HEK293T (cell line): ENCODE measurements at regions not wholly inside any gene's neighbourhood (a gene's known extent, or its start where the extent isn't known, plus 50 kb on each side); places are given as distances from the start of the nearest gene placed in this dataset.
"Not testable (repeated sequence)": the region's sequence is repeated elsewhere in the genome, so short reads cannot be mapped to it uniquely, and the experiment has no call there.

Experiments
- CTCF ChIA-PET: fragments of 350-600 bp; formaldehyde crosslinking; extraction: SDS; loops from one replicate; lab custom pipeline; 2021; ENCODE audit warnings: antibody characterized with exemption, inconsistent platforms; lab: Yijun Ruan, JAX
- POLR2A ChIA-PET: fragments of 350-600 bp; formaldehyde crosslinking; extraction: SDS; loops from one replicate; lab custom pipeline; 2020; ENCODE audit warnings: antibody characterized with exemption, inconsistent platforms; lab: Yijun Ruan, JAX
- DNase-seq: peaks from one replicate; pipeline ENCODE4 v3.0.0; 2012; ENCODE audit warnings: mixed read lengths; ENCODE audit errors: extremely low spot score
- ARNT ChIP-seq: fragments of 450-650 bp; IDR thresholded peaks from 2 replicates; pipeline ENCODE4 v1.6.1; 2017; ENCODE audit warnings: mild to moderate bottlenecking
- BHLHE40 ChIP-seq: fragments of 450-650 bp; IDR thresholded peaks from 2 replicates; pipeline ENCODE4 v1.6.1; 2016; ENCODE audit warnings: mild to moderate bottlenecking, moderate library complexity, borderline replicate concordance
- CTBP1 ChIP-seq: fragments of 450-650 bp; IDR thresholded peaks from 2 replicates; pipeline ENCODE4 v1.6.1; 2016; ENCODE audit warnings: borderline replicate concordance
- ELF4 ChIP-seq: fragments of 450-650 bp; IDR thresholded peaks from 2 replicates; pipeline ENCODE4 v1.6.1; 2017; ENCODE audit warnings: antibody characterized with exemption
- FOXA1 ChIP-seq: fragments of 450-650 bp; IDR thresholded peaks from 2 replicates; pipeline ENCODE4 v1.6.1; 2016; ENCODE audit warnings: mild to moderate bottlenecking
- FOXK2 ChIP-seq: fragments of 450-650 bp; IDR thresholded peaks from 2 replicates; pipeline ENCODE4 v1.6.1; 2016; ENCODE audit warnings: mild to moderate bottlenecking
- FOXM1 ChIP-seq: fragments of 450-650 bp; IDR thresholded peaks from 2 replicates; pipeline ENCODE4 v1.6.1; 2017; ENCODE audit warnings: mild to moderate bottlenecking, borderline replicate concordance
- HDGF ChIP-seq: fragments of 450-650 bp; IDR thresholded peaks from 2 replicates; pipeline ENCODE4 v1.6.1; 2017; ENCODE audit warnings: antibody characterized with exemption, borderline replicate concordance
- L3MBTL2 ChIP-seq: fragments of 450-650 bp; conservative IDR thresholded peaks from 2 replicates; pipeline ENCODE4 v1.6.1; 2016; ENCODE audit warnings: mild to moderate bottlenecking
- LEF1 ChIP-seq: fragments of 450-650 bp; IDR thresholded peaks from 2 replicates; pipeline ENCODE4 v1.6.1; 2017; ENCODE audit warnings: mild to moderate bottlenecking, borderline replicate concordance
- NFRKB ChIP-seq: fragments of 450-650 bp; IDR thresholded peaks from 2 replicates; pipeline ENCODE4 v1.6.1; 2016; ENCODE audit warnings: mild to moderate bottlenecking, moderate library complexity
- SP1 ChIP-seq: fragments of 450-650 bp; IDR thresholded peaks from 2 replicates; pipeline ENCODE4 v1.6.1; 2017
- SUZ12 ChIP-seq: fragments of 450-650 bp; IDR thresholded peaks from 2 replicates; pipeline ENCODE4 v1.6.1; 2016; ENCODE audit warnings: mild to moderate bottlenecking
- TARDBP ChIP-seq: fragments of 450-650 bp; IDR thresholded peaks from 2 replicates; pipeline ENCODE4 v1.6.1; 2016
- ZNF384 ChIP-seq: fragments of 450-650 bp; IDR thresholded peaks from 2 replicates; pipeline ENCODE4 v1.6.1; 2016
- TF ChIP-seq, protein P1 (sequence below): fragments of 450-650 bp; IDR thresholded peaks from 2 replicates; pipeline ENCODE4 v1.6.1; 2016

DNA sequence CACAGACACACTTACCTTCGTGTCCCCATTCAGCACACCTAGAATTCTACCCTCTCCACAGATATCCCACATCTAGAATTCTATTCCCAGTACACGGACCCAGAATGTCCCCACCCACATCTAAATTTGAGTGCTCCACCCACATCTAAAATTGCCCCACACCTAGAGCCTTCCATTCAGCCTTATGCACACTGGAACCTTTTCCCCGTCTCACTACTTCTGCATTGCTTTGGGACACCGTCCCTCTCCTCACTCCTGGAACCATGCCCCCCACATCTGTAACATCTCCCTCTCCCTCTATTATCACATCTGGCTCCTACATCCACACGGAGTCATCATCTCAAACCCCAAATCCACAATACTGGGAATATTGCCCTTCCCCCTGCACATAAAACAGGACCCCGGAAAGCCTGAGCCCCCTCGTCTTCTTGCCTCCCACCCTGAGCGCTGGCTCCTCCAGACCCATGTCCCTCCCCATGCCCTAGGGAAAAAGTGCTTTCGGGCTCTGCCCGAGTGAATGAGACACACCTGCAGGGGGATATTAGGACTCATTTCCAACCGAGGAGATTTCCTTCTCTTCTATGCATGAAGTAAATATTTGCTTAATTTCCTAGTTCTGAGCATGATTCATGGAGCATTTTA lies 125.8 kb upstream of the UNC5B start:
- ChIA-PET CTCF (no interaction called here), POLR2A (no interaction called here)
- no peak for TF ChIP-seq SUZ12
- no peak for TF ChIP-seq TARDBP
- no peak for TF ChIP-seq HDGF
- TF ChIP-seq, protein P1, sequence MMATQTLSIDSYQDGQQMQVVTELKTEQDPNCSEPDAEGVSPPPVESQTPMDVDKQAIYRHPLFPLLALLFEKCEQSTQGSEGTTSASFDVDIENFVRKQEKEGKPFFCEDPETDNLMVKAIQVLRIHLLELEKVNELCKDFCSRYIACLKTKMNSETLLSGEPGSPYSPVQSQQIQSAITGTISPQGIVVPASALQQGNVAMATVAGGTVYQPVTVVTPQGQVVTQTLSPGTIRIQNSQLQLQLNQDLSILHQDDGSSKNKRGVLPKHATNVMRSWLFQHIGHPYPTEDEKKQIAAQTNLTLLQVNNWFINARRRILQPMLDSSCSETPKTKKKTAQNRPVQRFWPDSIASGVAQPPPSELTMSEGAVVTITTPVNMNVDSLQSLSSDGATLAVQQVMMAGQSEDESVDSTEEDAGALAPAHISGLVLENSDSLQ = no peak
- TF ChIP-seq ZNF384 = no peak
- no peak for TF ChIP-seq FOXM1
- TF ChIP-seq L3MBTL2 = no peak
- TF ChIP-seq BHLHE40 = no peak
- TF ChIP-seq FOXA1 = no peak
- TF ChIP-seq LEF1 = no peak
- TF ChIP-seq ARNT = no peak
- no peak for TF ChIP-seq ELF4
- no peak for TF ChIP-seq NFRKB
- no peak for TF ChIP-seq SP1
- TF ChIP-seq FOXK2 = no peak
- TF ChIP-seq CTBP1 = no peak
- DNase-seq = no peak

DNA sequence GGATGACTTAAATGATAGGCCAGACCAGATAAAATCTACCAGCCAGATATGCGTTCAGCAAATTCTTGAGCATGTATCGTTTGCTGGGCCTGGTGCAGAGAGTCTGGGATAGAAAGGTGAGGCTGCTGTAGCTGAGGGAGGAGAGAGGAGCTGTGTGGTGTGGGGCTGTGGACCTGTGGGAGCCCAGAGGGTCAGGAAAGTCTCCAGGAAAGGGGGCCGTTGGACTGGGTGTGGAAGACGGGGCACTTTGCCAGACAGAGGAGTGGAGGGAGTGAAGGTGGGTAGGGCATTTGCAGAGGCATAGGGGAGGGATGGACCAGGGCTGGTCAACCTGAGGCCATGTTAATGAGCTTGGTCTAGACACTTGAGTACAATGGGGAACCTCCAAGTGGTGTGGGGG lies 124.7 kb upstream of the UNC5B start:
- ChIA-PET CTCF (no interaction called here), POLR2A (no interaction called here)
- DNase-seq = peak; percentile 2
- TF ChIP-seq ZNF384 (no peak), BHLHE40 (no peak), SUZ12 (no peak), FOXK2 (no peak), HDGF (no peak), L3MBTL2 (no peak), FOXA1 (no peak), ELF4 (no peak), FOXM1 (no peak), TARDBP (no peak), LEF1 (no peak), CTBP1 (no peak), ARNT (no peak), NFRKB (no peak), SP1 (no peak)
- TF ChIP-seq, protein P1 = no peak

- ChIA-PET CTCF (no interaction called here), POLR2A (no interaction called here)
- no peak for DNase-seq
- TF ChIP-seq FOXA1 (no peak), NFRKB (no peak), ARNT (no peak), BHLHE40 (no peak), TARDBP (no peak), SUZ12 (no peak), LEF1 (no peak), ZNF384 (no peak), ELF4 (no peak)
- TF ChIP-seq, protein P1 = no peak
Measured at GRCh38 chr10:71088054-71088453, 124.3 kb upstream of the UNC5B start.

- POLR2A ChIA-PET, DNase-seq: not testable (repeated sequence)
- CTCF ChIA-PET = interaction anchor here (0.6 kb wide), 2 partner anchors 315 to 1334 kb away, joined by 3 to 5 read pairs; no protein-coding TSS in a partner anchor
Measured at GRCh38 chr10:71088578-71088977, 123.8 kb upstream of the UNC5B start.

DNA sequence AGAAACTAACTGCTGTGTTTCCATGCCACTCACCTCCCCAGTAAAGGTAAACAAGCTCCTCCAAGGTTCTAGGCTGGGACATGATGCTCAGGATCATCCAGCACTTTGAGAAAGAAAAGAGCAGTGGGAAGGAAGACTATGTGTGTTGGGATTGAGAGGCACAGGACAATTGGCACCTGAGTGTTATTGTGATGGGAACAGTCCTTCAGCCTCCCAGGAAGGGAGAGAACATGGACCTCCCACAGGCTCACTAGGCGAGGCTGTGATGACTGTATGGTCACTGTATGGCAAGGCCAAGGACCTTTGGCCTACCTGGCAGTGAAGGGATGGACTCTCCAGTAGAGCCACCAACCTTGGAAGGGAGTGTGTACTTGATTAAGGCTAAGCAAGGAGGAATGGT lies 123.2 kb upstream of the UNC5B start:
- ChIA-PET POLR2A (no interaction called here), CTCF (interaction anchor here (0.6 kb wide), 3 partner anchors 229 to 1333 kb away, joined by 3 to 5 read pairs (median 5); no protein-coding TSS in a partner anchor)
- TF ChIP-seq FOXA1 (no peak), BHLHE40 (no peak), SUZ12 (no peak), FOXM1 (no peak), L3MBTL2 (no peak)
- DNase-seq = peak; percentile 1

- CTCF ChIA-PET = interaction anchor here (0.5 kb wide), 1 partner anchor 1902 kb away, joined by 4 read pairs; no protein-coding TSS in a partner anchor
- TF ChIP-seq, protein P1 = no peak
- TF ChIP-seq FOXK2 (no peak), SP1 (no peak), FOXM1 (no peak), TARDBP (no peak), ZNF384 (no peak), NFRKB (no peak), SUZ12 (no peak), BHLHE40 (no peak), HDGF (no peak), CTBP1 (no peak), FOXA1 (no peak), ARNT (no peak), L3MBTL2 (no peak), ELF4 (no peak), LEF1 (no peak)
- no peak for DNase-seq
- POLR2A ChIA-PET = no interaction called here
Measured at GRCh38 chr10:71090330-71090729, 122.0 kb upstream of the UNC5B start.
